Sigmoid colon (tissue), 4 donors: ENCODE measurements at regions not wholly inside any gene's neighbourhood (a gene's known extent, or its start where the extent isn't known, plus 50 kb on each side); places are given as distances from the start of the nearest gene placed in this dataset.

Experiments used
- EP300 ChIP-seq, 4 donors: sonication (generic); formaldehyde crosslinking; IDR thresholded peaks; one replicate each; pipeline ENCODE4 v1.6.1; 2017; ENCODE audit warnings: antibody characterized with exemption in 4 of 4
- POLR2A ChIP-seq, 2 donors: fragments of 450-650 bp; IDR thresholded peaks; one replicate each; pipeline ENCODE4 v1.6.1; 2016; ENCODE audit warnings: antibody characterized with exemption in 2 of 2, mild to moderate bottlenecking in 2 of 2, moderate library complexity in 2 of 2
- TF ChIP-seq, protein P1 (sequence below), 4 experiments: fragments of 450-650 bp in 3 of 4; fragments of 200-600 bp in 1 of 4; IDR thresholded peaks; one replicate each; pipeline ENCODE4 v1.5.1; 2016 to 2019; ENCODE audit warnings: antibody characterized with exemption in 4 of 4, mild to moderate bottlenecking in 3 of 4, moderate library complexity in 2 of 4

DNA sequence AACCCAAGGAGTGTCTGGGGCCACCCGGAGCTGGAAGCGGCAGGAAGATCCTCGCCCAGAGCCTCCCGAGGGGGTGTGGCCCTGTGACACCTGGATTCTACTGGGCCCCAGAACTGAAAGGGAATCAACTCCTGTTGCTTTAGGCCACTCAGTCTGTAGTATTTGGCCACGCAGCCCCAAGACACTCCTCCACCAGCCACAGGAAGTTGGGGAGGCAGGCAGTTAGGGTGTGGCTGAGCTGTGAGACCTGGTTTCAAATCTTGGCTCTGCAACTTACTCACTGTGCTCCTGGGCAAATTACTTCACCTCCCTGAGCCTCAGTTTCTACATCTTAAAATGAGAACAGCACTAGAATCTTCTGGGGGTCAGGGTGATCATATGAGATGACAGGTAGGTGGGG is 119.8 kb upstream of the PPP1R26 start:
- TF ChIP-seq EP300 (IDR thresholded peaks at IDR 0.05) (no peak), POLR2A (IDR thresholded peaks at IDR 0.05) (no peak)
- TF ChIP-seq, protein P1, sequence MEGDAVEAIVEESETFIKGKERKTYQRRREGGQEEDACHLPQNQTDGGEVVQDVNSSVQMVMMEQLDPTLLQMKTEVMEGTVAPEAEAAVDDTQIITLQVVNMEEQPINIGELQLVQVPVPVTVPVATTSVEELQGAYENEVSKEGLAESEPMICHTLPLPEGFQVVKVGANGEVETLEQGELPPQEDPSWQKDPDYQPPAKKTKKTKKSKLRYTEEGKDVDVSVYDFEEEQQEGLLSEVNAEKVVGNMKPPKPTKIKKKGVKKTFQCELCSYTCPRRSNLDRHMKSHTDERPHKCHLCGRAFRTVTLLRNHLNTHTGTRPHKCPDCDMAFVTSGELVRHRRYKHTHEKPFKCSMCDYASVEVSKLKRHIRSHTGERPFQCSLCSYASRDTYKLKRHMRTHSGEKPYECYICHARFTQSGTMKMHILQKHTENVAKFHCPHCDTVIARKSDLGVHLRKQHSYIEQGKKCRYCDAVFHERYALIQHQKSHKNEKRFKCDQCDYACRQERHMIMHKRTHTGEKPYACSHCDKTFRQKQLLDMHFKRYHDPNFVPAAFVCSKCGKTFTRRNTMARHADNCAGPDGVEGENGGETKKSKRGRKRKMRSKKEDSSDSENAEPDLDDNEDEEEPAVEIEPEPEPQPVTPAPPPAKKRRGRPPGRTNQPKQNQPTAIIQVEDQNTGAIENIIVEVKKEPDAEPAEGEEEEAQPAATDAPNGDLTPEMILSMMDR (IDR thresholded peaks at IDR 0.05): no peak
